HG03432 (cell line): ENCODE measurements at regions not wholly inside any gene's neighbourhood (a gene's known extent, or its start where the extent isn't known, plus 50 kb on each side); places are given as distances from the start of the nearest gene placed in this dataset.

ENCODE experiments used
- ATAC-seq: cut with Tn5 transposase; IDR thresholded peaks from one replicate; pipeline ENCODE4 v1.9.1; 2021; ENCODE audit warnings: mild to moderate bottlenecking, moderate library complexity; ENCODE audit not compliant: unreplicated experiment

DNA sequence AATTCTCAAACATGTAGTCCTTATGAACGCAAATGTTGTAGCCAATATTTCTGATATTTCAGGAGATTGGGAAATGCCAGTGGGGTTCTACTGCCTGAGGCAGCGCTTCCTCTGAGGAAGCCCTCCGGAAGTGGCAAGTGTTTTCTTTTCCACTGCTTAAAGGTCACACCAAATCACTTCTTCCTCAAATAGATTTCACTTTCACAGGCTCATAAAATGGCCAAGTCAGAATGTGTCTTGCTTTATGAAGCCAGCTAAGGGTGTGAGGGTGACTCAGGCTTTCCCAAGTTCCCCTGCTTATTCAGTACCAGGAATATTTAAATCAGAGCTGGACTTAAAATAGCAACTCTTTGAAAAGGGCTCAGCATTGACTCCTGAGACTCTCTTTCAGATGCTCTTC is 514.2 kb upstream of the DIPK2B start:
- peak; percentile 35 for ATAC-seq

GRCh38 chrX:45712067-45712466 is 511.4 kb upstream of the DIPK2B start:
- no peak for ATAC-seq

DNA sequence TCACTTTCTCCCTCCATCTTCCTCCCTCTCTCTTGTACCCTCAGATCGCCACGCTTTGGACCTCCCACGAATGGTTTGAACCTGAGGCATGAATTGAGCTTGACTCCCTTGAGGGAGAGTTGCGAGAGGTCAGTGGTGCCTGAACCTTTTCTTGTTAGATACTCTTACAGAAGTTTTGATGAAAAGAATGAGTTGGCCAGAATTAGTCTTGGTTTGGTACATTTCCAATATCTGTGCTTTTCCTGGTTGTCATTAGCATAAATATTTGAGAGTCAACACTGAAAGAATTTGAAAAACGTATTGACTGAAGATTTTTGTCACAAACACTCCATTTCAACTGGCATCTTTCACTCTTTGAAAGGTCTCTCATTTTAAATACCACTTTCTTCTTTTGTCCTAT is 510.6 kb upstream of the DIPK2B start:
- no peak for ATAC-seq

DNA sequence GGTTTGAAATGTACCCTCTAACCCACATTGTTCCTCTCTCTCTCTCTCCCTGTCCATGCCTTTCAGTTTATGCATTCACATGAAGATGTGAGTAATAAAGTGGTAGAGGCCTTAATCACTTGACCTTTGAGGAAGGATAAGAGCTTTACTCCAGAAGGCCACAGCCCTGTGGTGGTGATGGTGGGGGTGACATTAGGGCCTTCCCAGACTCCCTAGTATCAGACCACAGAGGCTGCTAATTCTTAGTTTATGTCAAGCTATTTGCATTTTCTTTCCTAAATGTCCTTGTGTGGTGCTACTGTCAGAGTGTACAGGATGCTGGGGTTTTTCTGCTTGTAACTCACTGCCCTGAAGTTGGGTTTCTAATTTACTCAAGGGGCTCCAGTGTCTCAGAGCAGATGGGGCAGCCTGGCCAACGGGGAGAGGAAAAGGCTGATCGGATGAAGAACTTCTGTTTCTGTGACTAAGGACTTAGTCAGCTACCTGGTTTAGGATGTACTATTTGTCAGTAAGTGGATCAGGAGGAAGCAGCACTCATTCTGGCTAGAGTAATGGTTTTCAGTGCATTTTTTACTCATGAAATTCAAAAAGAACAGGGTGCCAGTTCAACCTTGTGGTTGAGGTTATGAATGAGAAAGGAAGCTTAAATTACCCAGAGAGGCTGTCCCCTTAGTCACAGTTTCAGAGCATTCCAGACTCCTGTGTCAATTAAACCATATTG is 509.6 kb upstream of the DIPK2B start:
- peak; percentile 93 for ATAC-seq

DNA sequence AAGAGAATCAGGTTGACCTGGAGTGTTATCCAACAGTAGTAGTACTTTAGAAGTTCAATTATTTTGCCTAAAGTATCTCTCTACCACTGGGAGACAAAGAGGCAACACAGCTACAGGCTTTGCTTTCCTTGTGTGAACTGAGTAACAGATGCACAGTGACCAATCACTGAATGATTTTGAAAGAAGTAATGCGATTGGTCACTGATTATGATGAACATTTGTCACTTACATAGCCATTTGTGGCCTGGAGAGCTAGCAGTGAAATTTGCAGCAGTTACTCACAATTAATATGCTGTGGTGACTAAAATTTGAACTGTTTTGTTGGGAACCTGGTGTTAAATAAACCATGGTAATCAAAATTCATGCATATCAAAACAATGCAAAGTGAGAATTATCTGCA is 508.7 kb upstream of the DIPK2B start:
- no peak for ATAC-seq

- ATAC-seq = no peak
Observed at GRCh38 chrX:45699158-45699557, 498.5 kb upstream of the DIPK2B start.

DNA sequence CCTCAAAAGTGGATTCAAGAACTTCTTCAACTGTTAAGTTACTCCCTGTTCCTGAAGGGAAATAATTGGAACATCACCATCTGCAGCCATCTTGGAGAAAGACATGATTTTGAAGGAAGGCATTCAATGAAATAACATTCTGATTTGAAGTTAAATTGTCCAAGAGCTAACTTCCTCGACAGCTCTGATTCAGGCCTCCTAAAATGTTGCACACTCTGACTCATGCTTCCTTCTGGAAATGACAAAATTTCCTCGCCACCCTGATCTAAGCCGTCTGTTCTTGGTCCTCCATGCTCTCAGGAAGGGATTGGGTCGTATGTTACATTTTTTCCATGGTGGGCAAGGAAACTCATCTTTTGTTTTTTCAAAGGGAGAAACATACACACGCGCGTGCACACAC is 496.9 kb upstream of the DIPK2B start:
- ATAC-seq = no peak

GRCh38 chrX:45696736-45697135 is 496.1 kb upstream of the DIPK2B start:
- no peak for ATAC-seq

- ATAC-seq = no peak
Observed at GRCh38 chrX:45689971-45690370, 489.3 kb upstream of the DIPK2B start.

GRCh38 chrX:45683914-45684313 is 483.2 kb upstream of the DIPK2B start:
- ATAC-seq = no peak

DNA sequence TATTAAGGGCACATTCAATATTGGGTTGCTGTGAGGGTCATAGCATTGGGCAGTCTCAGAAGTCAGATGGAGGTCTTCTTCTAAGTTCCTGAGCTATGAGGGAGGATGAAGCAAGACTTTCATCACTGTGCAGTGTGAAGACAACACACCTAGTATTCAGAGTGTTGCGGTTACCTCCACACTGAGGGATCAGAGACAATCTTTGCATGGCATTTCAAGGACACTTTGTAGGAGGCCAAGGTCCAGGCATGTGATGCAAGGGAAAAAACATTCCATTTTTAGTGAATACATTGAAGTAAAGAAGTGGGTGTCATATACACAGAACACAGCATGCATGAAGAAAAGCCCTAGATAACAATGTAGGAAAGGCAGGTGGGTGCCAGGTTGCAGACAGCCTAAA is 481.2 kb upstream of the DIPK2B start:
- no peak for ATAC-seq

- ATAC-seq = no peak
Observed at GRCh38 chrX:45669715-45670340, 469.2 kb upstream of the DIPK2B start.

DNA sequence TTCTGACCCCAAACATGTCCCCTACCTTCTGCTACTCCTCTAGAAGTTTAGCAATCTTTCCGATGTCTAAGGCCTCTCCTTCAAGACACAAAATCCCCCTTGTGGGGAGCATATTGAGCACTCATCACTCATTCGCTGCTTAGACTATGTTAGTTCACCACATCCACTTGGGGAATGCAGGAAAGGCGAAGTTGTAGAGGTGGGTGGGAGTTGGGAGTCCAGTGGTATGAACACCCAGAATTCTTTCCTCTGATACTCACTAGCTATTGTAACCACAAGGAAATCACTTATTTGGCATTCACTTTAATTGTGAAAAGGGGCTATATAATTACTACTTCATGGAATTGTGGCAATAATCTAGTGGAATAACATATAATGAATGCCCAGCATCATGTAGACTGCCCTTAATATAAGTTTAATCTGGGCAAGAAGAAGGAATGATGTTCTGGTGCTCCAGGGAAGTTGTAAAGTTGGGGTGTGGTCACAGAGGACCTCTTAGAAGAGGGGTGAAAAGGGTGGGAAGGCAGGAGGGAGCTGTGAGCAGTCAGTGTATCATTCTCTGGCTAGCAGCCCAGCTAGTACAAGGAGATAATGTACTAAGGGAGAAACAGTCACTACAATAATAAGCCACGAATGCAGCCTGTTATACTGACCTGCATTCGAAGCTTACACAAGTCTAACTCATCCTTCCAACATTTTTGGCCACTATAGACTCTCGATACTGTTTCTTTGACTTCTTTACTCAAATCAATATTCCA is 468.2 kb upstream of the DIPK2B start:
- ATAC-seq = no peak

DNA sequence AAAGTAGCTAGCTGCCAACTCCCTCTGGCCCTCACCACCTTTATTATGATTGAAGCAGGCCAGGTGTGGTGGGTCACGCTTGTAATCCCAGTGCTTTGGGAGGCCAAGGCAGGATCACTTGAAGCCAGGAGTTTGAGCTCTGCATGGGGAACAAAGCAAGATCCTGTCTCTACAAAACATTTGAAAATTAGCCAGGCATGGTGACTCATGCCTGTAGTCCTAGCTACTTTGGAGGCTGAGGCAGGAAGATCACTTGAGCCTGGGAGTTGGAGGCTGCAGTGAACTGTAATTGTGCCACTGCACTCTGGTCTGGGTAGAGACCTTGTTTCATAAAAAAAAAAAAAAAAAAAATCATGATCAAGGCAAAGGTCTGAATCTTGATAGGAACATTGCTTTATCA is 467.0 kb upstream of the DIPK2B start:
- no peak for ATAC-seq

DNA sequence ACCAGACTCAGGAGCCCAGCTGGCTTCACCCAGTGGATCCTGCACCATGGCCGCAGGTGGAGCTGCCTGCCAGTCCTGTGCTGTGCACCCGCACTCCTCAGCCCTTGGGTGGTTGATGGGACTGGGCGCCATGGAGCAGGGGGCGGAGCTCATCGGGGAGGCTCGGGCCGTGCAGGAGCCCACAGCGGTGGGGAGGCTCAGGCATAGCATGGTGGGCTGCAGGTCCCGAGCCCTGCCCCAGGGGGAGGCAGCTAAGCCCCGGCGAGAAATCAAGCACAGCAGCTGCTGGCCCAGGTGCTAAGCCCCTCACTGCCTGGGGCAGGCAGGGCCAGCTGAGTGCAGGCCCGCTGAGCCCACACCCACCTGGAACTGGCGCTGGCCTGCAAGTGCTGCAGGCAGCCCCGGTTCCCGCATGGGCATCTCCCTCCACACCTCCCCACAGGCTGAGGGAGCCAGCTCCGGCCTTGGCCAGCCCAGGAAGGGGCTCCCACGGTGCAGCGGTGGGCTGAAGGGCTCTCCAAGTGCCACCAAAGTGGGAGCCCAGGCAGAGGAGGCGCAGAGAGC is 464.1 kb upstream of the DIPK2B start:
- no peak for ATAC-seq

GRCh38 chrX:45660477-45660876 is 459.8 kb upstream of the DIPK2B start:
- ATAC-seq = no peak

- ATAC-seq = no peak
Observed at GRCh38 chrX:45633419-45633818, 432.7 kb upstream of the DIPK2B start.

DNA sequence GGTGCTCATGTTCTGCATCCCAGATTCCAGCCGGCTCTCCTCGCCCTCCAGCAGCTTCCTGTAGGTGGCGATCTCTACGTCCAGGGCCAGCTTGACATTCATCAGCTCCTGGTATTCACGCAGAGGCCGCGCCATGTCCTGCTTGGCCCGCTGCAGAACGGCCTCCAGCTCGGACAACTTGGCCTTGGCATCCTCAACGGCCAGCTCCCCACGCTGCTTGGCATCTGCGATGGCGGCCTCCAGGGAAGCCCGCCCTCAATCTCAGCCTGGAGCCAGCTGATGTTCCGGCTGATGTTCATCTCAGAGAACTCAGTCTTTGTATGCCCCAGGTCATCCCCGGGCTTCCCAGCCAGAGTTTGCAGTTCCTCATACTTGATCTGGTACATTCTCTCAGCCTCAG is 431.8 kb upstream of the DIPK2B start:
- ATAC-seq = no peak

GRCh38 chrX:45630078-45630477 is 429.4 kb upstream of the DIPK2B start:
- no peak for ATAC-seq

- no peak for ATAC-seq
Observed at GRCh38 chrX:45628041-45628440, 427.4 kb upstream of the DIPK2B start.

DNA sequence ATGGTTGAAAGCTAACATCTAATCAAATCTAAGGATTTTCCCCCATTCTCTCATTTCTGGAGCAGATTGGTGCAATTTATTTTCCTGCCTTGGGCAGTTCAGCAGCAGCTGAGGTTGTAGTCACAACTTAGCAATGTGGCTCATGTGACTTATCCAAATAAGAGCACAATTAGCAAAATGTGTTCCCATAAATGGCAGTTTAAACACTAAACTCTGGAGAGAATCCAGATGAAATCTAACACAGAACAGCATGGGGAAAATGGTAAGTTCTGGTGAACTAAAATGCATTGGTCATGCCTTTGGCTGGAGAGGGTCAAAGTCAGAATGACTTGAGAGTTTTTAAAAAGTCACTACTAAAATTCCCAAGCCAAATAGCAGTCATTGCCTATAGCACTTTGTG is 422.6 kb upstream of the DIPK2B start:
- no peak for ATAC-seq

DNA sequence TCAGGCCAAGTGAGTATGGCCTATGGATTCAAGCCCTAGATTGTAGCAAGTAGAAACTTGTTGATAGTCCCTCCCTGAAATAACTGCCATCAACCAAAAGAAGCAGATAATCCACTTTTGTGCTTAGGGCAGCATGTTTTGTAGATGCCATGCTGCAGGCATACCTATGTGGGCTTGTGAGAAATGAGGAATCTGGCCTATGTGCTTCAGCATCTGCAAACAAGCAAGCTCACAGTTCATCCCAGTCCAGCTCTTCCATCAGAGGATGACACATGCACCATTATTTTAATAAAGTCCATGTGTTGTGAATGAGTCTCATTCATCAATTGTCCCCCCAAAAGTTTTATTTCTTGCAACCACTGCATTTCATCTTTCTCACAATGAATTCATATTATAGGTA is 421.9 kb upstream of the DIPK2B start:
- ATAC-seq = no peak
